ENCODE measurements at regions not wholly inside any gene's neighbourhood (a gene's known extent, or its start where the extent isn't known, plus 50 kb on each side); places are given as distances from the start of the nearest gene placed in this dataset.

DNA sequence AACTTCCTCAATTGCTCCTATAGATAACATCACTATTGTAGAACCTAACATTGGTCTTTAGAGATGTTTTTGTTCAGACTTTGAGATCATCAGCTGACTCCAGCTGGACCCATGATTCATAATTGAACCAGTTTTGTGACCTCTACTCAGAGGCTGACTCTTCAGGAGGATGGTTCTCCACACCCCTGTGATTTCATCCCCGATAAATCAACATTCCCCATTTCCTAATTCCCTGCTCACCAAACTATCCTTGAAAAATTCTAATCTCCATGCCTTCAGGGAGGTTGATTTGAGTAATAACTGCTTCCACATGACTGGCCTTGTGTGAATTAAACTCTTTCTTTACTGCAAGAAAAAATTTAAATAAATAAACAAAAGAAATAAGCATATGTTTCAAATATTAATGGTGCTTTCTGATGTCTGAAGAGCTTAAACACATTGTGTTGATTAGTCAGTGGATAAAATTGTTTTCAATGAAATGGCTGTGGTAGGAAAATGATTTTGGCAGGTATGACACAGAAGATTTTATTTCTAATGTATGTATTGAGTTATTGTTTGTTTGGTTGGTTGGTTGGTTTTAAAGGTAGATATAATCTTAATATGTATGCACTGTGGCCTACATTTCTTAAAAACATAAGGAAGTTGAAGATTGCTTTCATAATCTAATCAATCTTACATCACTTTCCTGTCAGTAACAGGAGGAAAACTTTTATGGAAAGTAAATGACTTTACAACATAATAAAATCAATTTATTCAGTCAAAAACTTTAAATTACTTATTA lies 427.9 kb upstream of the CCDC179 start:
- H3K9me3 Mint-ChIP-seq: no peaks in the 10 kb centered on the region
- DNase-seq (no peak), ATAC-seq (ENCODE audit: low read depth) (no peak)
- ChIA-PET POLR2A (no interaction called here), CTCF (no interaction called here)
- H3K36me3 Mint-ChIP-seq (ENCODE audit: low read depth): no peaks in the 10 kb centered on the region
- no peaks in the 10 kb centered on the region for H3K4me1 Mint-ChIP-seq
- no peaks in the 10 kb centered on the region for H3K27me3 Mint-ChIP-seq
- TF ChIP-seq, protein P1, sequence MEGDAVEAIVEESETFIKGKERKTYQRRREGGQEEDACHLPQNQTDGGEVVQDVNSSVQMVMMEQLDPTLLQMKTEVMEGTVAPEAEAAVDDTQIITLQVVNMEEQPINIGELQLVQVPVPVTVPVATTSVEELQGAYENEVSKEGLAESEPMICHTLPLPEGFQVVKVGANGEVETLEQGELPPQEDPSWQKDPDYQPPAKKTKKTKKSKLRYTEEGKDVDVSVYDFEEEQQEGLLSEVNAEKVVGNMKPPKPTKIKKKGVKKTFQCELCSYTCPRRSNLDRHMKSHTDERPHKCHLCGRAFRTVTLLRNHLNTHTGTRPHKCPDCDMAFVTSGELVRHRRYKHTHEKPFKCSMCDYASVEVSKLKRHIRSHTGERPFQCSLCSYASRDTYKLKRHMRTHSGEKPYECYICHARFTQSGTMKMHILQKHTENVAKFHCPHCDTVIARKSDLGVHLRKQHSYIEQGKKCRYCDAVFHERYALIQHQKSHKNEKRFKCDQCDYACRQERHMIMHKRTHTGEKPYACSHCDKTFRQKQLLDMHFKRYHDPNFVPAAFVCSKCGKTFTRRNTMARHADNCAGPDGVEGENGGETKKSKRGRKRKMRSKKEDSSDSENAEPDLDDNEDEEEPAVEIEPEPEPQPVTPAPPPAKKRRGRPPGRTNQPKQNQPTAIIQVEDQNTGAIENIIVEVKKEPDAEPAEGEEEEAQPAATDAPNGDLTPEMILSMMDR (IDR thresholded peaks at IDR 0.05): no peak
- intact Hi-C loops (cut with micrococcal nuclease): no loop called here
- H3K27ac Mint-ChIP-seq: no peak overlapping the region
- H3K4me3 Mint-ChIP-seq: no peak overlapping the region

DNA sequence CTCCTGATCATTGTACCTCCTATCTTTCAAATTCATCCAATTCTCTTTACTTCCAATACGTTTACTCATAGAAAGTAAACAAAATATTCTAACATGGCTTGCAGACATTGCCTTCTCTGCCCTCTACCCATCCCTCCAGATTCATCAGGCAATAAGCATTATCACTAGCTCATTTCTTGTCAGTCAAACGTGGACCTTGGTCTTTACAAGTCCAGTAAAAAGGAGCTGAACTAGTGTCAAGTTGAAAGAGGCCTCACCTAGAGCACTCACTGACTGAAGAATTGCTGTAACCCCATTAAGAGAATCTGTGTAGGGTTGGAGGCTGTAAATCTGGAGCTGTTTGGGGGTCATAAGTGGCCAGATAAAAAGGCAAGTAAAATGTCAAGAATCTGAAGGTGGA lies 435.0 kb upstream of the CCDC179 start:
- Mint-ChIP-seq H3K4me3 (no peak overlapping the region), H3K27me3 (no peaks in the 10 kb centered on the region), H3K4me1 (no peaks in the 10 kb centered on the region), H3K36me3 (ENCODE audit: low read depth) (no peaks in the 10 kb centered on the region), H3K27ac (no peak overlapping the region), H3K9me3 (peaks cover 4% of the 10 kb centered on the region)
- intact Hi-C loops (cut with micrococcal nuclease): no loop called here
- ChIA-PET CTCF (no interaction called here), POLR2A (no interaction called here)
- DNase-seq (no peak), ATAC-seq (ENCODE audit: low read depth) (no peak)
- TF ChIP-seq, protein P1 (IDR thresholded peaks at IDR 0.05): no peak

DNA sequence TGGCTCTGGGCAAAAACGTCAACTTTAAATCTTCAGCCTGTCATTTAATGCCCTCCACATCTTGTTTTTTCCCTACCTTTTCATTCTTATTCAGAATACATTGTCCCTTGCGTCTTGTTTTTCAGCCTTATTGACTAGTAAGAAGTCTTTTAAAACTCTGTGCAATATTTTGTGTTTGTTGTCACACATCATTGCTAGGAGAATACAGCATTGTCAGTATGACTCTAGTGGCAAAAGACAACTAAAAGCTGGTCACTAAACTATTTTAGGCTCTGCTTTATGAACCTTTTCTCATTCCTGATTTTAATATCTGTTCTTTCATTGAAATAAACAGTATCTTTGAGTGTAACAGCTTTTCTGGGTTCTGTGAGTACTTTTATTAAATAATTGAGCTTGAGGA lies 447.8 kb upstream of the CCDC179 start:
- H3K4me1 Mint-ChIP-seq: no peaks in the 10 kb centered on the region
- ChIA-PET CTCF (no interaction called here), POLR2A (no interaction called here)
- no peak for ATAC-seq (ENCODE audit: low read depth)
- H3K27ac Mint-ChIP-seq: no peak overlapping the region
- H3K4me3 Mint-ChIP-seq: no peak overlapping the region
- no peak for DNase-seq
- peaks cover 10% of the 10 kb centered on the region for H3K9me3 Mint-ChIP-seq
- intact Hi-C loops (cut with micrococcal nuclease): no loop called here
- TF ChIP-seq, protein P1 (IDR thresholded peaks at IDR 0.05): no peak
- no peaks in the 10 kb centered on the region for H3K36me3 Mint-ChIP-seq (ENCODE audit: low read depth)
- H3K27me3 Mint-ChIP-seq: no peaks in the 10 kb centered on the region

DNA sequence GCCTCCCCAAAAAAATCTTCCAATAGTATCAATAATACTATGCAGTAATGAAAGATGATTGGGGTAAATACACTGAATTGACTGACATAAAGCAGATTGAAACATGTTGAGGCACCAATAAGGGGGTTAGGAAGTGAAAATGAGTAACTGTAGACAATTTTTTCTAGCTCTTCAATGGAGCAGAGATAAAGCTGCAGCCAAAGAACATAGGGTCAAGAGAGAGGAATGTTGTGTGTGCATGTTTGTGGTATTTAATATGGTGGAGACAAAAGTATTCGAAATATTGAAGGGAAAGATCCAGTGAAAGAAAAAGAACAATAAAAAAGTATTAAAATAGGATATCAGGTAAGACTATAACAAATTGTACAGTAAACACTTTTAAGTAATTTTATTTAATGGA lies 450.0 kb upstream of the CCDC179 start:
- H3K4me1 Mint-ChIP-seq: no peaks in the 10 kb centered on the region
- TF ChIP-seq, protein P1 (IDR thresholded peaks at IDR 0.05): no peak
- no peaks in the 10 kb centered on the region for H3K36me3 Mint-ChIP-seq (ENCODE audit: low read depth)
- no peak overlapping the region for H3K27ac Mint-ChIP-seq
- CTCF ChIA-PET: no interaction called here
- POLR2A ChIA-PET: no interaction called here
- DNase-seq (no peak), ATAC-seq (ENCODE audit: low read depth) (no peak)
- H3K4me3 Mint-ChIP-seq: no peak overlapping the region
- H3K9me3 Mint-ChIP-seq: peaks cover 7% of the 10 kb centered on the region
- H3K27me3 Mint-ChIP-seq: no peaks in the 10 kb centered on the region
- intact Hi-C loops (cut with micrococcal nuclease): no loop called here

DNA sequence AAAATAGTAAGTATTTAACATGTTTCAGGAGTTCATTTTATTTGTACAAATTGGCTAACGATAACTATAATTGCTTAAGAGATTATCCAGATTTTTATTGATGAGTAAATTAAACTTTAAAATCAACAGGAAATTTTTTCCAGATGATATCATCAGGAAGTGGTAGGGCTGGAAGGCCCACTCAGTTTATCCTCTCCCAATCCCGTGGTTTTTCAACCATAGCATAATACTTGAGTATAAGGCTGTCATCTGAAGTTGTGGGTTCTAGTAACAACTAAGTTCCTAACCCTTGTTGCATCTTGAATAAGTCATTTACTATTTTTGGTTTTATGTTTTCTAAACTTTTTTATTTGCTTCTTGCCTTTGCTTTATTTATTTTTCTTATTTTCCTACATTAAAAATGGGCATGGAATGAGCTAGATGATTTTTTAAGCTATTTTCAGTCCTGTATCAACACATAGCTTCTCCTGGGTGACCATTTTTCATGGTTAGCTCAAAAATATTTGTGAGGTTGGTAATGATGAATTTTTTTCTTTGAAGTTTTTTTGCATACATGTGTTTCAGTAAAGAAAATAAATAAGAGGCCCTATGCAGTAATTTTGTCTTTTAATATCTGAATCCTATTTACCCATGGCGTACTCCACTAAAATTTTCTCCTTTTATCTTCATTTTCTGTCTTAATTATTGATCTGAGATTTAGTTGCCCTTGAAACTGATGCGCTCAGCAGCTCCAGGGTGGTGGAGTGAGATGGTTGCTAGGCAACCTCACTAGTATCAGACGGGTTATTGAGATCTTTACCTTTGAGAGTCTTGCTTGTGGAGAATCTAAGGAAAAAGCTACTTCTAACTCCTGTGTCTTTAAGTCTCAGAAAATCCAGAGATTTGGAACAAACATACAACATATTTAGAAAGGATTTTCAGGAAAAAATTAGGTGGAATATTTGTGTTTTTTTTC lies 452.0 kb upstream of the CCDC179 start:
- TF ChIP-seq, protein P1 (IDR thresholded peaks at IDR 0.05): no peak
- CTCF ChIA-PET: no interaction called here
- Mint-ChIP-seq H3K36me3 (ENCODE audit: low read depth) (no peaks in the 10 kb centered on the region), H3K4me3 (no peak overlapping the region), H3K27me3 (no peaks in the 10 kb centered on the region), H3K27ac (no peak overlapping the region), H3K4me1 (no peaks in the 10 kb centered on the region), H3K9me3 (peaks cover 7% of the 10 kb centered on the region)
- ATAC-seq (ENCODE audit: low read depth) (no peak), DNase-seq (no peak)
- POLR2A ChIA-PET: no interaction called here
- intact Hi-C loops (cut with micrococcal nuclease): no loop called here
